NCI-H345 treated with DMSO at 0.1 percent for 48 hours (cell line): ENCODE measurements at regions not wholly inside any gene's neighbourhood (a gene's known extent, or its start where the extent isn't known, plus 50 kb on each side); places are given as distances from the start of the nearest gene placed in this dataset.

Experiments
- DNase-seq: peaks from one replicate; lab custom pipeline; 2025; ENCODE audit not compliant: unreplicated experiment; lab: John Stamatoyannopoulos, UW

DNA sequence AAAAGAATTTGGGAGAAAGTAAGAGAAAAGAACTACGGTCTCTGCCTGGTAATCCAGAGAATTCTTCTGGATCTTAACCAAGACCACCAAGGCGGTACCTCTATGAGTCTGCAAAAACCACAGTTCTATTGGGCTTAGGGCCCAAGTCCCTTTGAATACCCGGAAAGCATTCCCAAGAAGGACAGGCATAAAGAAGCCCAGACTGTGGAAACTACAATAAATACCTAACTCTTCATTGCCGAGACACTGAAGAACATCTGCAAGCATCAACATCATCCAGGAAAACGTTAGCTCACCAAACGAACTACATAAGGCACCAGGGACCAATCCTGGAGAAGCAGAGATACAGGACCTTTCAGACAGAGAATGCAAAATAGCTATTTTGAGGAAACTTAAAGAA is 162.3 kb upstream of the TMC3 start:
- DNase-seq = no peak

DNA sequence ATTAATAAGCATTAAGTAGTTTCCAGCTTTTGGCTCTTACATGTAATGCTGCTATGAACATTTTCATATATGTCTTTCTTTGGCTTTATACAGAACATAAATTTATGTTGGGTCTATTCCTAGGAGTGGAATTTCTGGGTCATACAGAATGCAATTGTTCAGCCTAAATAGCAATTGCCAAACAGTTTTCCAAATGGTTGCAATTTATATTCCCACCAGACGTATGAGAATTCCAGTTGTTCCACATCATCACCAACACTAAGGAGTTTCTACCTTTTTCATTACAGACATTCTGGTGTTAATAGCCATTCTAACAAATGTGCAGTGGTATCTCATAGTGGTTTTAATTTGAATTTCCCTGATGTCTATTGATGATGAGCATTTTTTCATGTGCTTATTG is 160.1 kb upstream of the TMC3 start:
- DNase-seq = no peak

DNA sequence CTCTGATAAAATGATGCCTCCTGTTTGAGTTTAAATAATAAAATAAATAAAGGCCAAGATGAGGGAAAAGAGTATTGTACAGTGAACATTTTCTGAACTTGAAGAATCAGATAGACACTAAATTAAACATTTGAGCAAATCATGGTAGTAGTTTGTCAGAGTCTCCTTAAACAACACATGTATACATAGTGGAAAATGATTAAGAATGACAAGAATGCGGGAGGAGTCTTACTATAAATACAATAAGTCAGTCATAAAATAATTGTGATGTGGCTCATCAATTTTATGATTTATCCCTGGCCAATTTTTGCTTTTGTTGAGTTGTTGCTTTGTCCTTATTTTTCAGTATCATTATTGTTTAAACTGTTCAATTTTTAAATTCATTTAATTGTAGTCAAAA is 158.0 kb upstream of the TMC3 start:
- DNase-seq = no peak

DNA sequence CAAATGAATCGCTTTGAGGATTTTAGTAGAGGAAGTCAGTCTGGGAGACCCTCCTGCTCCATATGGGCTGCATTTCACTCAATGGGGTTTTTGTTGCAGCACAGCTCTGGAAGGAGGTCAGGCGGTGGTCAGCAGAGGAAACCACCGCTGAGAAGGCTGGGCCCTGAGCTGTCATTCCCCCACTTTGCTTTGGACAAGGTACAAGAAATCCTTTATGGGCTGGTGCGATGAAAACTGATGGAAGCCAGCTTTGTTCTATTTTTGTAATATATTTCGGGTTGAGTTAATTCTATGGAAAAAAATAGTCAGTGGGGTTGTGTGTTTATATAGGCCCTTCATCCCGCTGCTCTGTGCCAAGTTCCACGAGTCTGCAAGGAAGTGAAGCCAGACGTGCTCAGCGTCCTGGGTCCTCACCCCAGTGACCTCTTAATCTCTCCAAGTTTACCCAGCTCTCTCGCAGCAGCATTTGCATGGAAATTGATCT is 157.1 kb upstream of the TMC3 start:
- DNase-seq = no peak

DNA sequence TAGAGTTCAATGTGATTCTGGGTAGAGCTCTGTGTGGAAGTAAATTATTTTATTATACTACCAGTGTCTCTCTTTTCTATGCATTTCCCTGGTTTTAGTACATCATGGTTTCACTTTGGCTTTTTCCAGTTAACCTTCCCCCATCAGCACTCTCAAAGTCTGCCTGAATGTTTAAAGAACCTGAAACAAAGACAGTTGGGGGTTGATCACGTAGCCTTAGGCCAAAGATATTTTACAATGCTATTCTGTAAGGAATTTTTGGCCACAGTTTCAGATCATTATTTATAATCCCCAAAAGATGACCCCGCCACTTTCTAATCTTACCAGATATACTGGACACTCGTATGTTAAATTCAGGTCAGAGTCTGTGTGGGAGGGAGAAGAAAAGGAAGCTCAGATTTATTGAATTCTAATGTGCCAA is 156.3 kb upstream of the TMC3 start:
- DNase-seq = no peak

DNA sequence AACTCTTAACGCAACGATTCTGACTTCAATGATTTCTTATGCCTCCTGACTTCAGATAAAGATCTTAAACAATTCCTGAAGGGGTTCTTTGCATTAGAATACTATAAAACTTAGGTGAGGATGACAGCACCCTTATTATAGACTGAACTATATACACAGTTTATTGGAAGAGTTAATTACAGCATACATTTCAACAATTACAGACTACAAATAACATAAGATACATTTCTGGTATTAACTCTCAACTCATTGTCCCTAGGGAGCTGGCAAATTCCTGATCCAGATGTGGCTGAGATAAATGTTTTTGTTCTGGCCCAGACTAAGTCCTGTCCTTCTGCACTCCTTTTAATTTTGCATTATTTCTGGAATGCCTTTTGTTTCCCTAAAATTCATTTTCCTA is 155.5 kb upstream of the TMC3 start:
- DNase-seq = no peak

DNA sequence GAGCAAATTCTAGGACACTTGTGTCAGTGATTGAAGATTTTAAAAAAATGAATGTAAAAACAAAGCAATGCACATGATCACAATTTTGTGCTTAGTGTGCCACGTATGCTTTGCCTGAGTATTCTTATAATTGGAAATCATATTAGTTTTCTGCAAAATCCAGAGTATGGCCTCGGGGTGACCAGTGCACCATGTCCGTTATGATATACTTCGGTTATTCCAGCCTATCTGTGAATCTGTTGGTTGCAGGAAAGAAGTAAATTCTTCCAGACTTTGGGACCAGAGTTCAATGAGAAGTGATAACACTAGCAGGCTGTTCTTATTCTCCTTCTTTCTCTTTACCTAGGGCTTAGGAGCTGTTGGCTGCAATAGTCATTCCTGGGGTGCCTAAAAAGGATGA is 152.0 kb upstream of the TMC3 start:
- no peak for DNase-seq

DNA sequence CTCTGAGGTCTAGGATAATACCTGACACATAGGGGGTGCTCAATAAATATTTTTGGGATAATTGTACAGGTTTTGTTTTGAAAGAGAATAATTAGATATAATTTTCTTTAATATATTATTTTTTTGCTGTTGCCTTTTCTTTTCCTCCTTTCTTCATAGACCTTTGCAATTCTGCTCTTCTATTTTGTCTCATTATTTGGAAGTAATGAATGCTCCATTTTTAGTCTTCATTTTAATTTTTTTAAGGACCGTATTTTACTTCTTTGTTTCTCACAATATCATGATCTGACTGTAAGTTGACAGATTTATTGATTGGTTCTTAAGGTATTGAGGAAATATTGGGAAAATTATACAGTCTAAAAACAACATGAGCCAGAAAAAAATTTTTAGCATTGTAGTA is 150.5 kb upstream of the TMC3 start:
- no peak for DNase-seq

DNA sequence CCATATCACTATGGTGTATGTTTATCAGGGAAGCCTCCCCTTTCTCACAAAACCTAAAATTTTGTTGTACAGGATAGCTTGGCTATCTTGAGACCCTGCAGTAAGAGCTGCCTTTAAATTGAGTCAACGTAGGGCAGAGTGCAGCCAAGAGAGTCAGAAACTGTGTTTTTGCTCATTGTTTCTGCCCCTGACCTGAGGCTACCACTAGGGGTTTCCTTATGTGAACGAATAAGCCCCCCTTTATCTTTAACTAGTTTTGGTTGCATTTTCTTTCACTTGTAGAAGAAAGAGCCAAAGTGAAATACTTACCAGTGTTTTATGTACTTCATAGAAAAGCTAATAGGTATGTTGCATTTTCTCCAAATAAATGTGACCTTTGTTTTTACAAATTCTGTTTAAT is 149.9 kb upstream of the TMC3 start:
- DNase-seq = no peak

DNA sequence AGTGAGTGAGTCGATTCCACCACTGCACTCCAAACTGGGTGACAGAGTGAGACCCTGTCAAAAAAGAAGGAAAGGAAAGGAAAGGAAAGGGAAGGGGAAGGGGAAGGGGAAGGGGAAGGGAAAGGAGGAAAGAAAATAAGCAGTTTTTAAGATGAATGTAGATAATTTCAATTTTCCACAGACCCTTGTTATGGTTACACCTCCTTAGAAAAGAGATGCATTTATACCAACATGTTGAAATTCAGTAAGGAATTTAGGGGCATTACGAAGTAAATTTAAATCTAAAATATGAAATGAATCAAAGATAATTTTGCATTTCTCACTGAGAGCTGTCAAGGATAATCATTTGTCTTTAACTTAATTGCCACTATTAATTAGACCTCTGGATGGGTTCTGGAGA is 146.5 kb upstream of the TMC3 start:
- no peak for DNase-seq

DNA sequence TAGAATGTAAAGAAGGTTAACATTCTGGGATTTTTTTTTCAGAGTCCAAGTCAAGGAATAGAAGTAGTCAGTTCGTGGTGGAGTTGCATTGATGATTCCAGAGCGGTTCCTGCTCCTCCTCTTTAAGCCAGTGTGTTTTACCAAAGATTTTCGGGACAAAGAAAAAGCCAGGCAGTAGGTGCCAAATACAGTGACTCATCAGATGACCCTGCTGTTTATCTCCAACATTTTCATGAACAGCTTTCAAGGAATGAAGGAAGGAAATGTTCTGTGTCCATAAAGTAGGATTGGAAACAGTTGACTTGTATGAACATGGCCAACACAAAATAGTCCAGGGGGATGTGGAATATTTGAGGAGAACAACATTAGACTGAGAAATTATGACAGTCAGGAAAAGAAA is 142.4 kb upstream of the TMC3 start:
- DNase-seq = no peak

DNA sequence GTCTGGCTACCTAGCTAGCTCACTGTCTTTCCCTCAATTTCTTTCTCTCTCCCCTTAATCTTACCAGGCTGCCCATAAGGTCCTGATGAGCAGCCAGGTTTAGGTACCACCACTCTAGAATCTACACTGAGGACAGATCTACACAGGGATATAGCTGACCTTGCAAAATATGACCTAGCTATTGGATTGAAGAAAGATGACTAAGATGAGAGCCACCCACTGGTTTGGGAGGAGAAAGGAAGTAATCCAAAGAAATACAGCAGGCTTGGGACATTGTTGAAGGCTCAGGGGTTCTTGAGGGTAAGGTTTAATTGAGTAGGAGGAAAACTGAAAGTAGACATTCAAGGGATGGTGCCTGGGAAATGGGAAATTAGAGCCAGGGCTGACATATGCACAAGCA is 142.0 kb upstream of the TMC3 start:
- no peak for DNase-seq

DNA sequence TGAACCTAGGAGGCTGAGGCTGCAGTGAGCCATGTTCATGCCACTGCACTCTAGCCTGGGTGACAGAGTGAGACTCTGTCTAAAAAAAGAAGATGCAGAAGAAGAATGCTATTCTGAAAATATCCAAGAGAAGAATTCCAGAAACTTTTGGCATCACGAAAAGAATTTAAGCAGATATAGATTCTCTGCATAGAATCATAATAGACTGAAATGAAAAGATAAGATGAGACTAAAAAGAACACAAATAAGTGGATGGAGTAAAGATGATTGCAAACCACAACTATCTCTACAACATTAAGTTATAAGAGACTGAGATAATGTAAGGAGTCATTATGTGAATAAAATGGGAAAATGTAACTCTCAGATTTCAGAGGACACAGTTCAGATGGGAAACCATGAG is 140.7 kb upstream of the TMC3 start:
- no peak for DNase-seq

DNA sequence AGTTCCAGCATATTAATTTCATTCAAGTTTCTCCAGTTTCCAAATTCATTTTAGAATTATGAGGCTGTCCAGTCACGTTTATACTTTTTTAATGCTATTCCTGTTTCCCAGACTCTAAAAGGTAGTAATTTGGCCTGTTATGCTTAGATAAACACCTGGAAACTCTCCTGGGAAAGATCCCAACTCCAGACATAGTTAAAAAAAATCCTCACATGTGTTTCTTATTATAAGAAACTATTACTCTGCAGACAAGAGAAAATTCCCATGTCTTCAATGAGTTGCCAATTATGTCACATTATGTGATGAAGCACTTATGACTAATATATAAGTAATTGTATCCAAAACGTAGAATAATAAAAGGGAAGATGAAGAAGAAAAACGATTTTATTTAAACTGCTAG is 137.1 kb upstream of the TMC3 start:
- DNase-seq = no peak

DNA sequence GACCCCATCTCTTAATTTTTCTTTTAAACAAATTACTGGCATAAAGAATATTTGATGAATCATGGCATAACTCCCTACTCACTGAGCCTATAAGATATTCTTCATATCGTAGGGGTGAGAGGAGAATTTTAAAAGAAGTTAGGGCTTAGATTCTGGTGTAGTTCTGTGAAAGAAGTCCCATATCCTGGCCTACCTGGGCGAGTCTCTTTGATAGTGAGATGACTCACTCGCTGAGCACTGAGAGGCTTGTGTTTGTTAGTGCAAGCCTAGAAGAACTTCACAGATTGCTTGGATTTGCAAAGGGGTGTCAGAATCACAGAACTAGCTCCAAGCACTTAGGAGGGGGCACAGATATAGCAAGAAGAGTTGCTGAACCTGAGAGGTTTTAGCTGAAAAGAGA is 133.8 kb upstream of the TMC3 start:
- DNase-seq = no peak

DNA sequence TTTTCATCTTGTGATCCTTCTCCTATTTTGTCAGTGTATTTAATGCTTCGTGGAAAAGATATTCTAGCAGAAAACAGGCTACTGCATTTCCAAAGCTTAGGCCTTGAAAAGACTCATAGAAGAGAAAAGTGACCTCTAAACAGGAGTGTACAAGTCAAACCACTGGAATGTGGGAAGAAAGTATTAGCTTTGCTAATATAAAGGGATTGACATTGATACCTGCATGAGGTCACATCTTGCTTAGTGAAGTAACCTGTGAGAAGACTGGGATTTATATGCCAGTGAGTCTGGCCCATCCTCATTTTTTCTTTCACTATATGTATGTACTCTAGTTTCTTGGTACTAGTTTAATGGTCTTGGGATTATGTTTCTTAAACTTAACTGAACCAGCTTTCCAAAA is 132.9 kb upstream of the TMC3 start:
- DNase-seq = no peak

DNA sequence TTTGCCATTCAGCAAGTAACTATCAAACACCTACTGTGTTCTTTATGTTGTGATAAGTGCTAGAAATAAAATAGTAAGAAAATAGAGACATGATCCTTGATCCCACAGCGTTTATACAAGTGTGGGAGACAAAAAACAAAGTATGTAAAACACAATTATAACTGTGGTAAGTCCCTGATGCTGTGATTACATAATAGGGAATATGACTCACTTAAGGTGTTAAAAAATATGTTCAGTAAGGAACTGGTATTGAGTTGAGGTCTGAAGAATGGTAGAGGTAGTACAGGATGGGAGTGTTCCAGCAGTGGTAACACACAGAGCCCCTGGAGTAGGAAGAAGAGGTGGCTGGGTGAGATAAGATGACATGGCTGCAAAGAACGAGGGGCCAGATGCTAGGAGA is 132.1 kb upstream of the TMC3 start:
- DNase-seq = no peak

DNA sequence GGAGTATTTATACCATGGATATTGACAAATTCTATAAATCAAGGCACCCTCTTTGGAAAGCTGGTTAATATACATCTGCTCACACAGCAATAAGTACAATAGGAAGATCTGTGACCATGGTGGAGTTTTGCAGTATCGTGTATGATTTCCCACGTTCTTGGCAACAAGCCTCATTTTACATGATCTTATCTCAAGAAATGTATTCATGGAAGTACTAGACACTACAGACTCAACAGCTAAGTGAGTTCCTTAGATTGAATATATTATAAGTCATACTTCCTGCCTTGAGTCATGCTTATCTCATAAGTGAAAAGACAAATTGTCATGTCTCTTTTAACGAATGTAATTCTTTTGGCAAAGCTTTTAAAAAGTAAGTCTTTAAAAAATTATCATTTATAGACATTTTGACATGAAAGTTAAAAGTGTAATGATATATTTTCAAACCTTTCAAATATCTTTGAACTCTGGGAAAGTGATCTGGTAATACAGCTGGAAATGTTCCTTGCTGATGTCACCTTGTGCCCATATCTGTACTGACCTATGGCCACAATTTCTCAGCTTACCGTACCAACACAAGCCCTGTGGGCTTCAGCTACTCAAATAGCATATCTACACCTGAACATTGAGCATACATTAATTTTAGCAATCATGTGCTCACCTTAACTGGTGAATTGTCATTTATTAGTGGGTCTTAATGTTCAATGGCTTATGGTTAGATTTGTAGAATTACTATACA is 130.3 kb upstream of the TMC3 start:
- no peak for DNase-seq

DNA sequence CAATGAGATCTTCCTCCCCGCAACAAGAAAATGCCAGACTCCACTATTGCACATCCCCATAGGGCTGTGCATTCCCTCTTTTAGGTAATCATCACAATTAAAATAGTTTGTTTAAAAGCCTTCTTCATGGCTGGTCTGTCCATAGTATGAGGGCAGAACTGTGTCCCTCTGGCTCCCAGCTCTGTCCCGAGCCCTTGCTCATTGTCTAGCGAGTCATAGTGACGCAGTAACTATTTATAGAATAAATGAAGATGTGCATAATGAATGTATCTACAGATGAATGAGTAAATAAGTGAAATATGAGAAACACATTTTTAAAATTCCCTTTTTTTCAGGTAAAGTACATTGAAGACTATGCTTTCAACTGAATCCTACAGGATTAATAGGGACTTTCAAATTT is 128.4 kb upstream of the TMC3 start:
- no peak for DNase-seq

DNA sequence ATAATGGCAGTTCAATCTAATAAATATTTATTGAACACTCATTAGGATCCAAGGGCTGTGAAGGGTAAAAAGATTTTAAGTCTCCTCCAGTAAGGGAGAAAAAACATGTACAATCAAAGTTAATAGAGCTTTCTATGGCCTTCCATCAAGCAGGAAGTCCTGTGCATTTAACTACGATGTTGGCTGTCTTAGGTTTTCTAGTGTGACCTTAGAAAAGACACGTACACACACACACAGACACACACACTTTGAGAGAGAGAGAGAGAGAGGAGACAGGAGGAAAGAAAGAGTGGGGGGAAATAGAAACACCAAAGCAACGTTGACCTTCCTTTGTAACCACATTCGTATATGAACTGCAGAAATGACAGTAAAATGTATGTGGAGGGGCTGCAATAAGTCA is 126.1 kb upstream of the TMC3 start:
- DNase-seq = no peak

DNA sequence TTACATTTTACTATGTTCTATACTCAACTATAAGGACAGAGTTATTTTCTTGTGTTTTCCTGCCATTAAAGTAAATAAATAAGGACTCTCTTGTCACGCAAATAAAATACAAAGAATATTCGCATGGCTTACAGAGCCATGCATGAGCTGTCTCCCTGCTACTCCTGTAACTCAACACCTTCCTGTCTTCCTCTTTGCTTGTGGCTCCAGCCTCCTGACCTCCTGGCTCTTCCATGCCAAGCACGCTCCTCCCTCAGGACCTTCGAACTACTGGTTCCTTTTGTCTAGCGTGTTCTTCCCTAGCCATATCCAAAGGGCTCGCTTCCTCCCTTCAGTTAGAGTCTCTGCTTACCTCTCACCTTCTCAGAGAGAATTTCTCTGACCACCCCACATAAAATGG is 124.3 kb upstream of the TMC3 start:
- no peak for DNase-seq

DNA sequence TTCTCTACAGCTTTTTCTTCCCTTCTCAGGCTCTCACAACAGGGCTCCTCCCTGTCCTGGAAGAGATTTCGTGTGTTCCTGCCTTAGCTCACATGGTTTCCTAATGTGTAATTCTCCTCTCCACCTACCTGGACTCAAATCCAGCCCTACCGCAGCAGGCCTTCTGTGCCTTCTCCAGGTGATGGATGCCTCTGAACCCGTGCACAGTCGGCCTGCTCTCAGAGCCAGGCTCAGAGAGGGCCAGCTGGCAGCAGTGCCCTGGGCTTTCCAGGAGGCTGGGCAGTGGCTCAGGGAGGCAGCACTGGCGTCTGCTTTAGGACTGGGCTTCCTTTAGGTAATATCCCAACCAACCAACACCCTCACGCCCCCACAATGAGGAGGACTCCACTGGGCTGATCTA is 123.2 kb upstream of the TMC3 start:
- no peak for DNase-seq

DNA sequence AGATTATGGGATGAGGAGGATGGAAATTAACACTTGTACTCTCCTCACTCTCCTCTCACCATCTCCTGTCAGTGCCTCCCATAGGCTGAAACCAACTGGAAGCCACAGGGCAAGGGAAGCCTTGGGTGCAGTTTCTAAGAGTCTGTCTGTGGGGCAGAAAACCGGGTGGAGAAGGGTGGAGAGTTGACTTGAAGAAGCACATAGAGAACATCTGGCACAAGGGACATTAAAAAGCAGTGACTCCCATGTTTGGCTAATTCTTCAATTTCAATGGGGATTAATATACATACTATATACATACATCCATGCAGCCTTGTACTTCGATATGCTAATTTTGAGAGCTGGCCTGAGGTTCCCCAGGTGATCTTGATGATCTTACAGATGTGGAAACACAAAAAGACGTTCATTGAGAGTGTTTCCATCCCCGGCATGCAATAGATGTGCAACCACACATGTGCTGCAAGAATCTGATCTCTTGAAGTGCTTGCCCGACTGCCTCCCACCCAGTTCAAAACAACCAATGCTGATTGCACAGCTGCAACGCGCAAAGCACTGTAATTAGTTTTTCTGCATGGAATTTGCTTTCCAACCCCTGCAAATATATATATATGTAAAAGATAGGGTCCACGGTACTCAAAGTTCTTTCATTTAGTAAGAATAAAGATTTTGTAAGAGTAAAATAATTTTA is 121.9 kb upstream of the TMC3 start:
- DNase-seq = no peak
